Thyroid gland (tissue), 4 donors: ENCODE measurements at regions not wholly inside any gene's neighbourhood (a gene's known extent, or its start where the extent isn't known, plus 50 kb on each side); places are given as distances from the start of the nearest gene placed in this dataset.

Experiments
- POLR2A ChIP-seq, 2 donors: fragments of 450-650 bp; IDR thresholded peaks; one replicate each; pipeline ENCODE4 v1.6.1; 2017; ENCODE audit warnings: antibody characterized with exemption in 2 of 2, mild to moderate bottlenecking in 2 of 2, moderate library complexity in 1 of 2
- TF ChIP-seq, protein P1 (sequence below), 6 experiments: fragments of 200-600 bp in 3 of 6; fragments of 450-650 bp in 3 of 6; sonication (generic) in 3 of 6; IDR thresholded peaks; one replicate each; pipeline ENCODE4 v1.5.1; 2016 to 2019; ENCODE audit warnings: antibody characterized with exemption in 6 of 6, mild to moderate bottlenecking in 2 of 6, inconsistent platforms in 1 of 6, moderate library complexity in 1 of 6

DNA sequence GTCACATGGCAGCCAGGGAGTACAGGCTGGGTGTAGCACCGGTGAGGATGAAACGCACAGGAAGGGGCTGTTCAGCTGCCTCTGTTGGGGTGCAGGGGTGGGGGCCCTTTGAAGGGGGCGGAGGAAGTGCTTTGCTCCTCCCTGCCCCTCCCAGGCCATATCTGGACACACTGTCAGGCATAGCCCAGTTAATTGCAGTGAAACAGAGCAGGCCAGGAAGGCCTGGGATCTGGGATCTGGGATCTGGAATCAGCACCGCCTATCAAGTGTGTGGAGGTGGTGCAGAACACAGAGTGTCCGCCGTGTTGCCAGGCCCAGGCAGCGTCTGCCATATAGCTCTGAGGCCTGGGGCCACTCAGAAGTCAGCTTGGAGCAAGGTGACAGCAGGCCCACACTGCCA lies 85.5 kb upstream of the EPCAM start:
- TF ChIP-seq, protein P1, sequence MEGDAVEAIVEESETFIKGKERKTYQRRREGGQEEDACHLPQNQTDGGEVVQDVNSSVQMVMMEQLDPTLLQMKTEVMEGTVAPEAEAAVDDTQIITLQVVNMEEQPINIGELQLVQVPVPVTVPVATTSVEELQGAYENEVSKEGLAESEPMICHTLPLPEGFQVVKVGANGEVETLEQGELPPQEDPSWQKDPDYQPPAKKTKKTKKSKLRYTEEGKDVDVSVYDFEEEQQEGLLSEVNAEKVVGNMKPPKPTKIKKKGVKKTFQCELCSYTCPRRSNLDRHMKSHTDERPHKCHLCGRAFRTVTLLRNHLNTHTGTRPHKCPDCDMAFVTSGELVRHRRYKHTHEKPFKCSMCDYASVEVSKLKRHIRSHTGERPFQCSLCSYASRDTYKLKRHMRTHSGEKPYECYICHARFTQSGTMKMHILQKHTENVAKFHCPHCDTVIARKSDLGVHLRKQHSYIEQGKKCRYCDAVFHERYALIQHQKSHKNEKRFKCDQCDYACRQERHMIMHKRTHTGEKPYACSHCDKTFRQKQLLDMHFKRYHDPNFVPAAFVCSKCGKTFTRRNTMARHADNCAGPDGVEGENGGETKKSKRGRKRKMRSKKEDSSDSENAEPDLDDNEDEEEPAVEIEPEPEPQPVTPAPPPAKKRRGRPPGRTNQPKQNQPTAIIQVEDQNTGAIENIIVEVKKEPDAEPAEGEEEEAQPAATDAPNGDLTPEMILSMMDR (IDR thresholded peaks at IDR 0.05), result no peak
- no peak for TF ChIP-seq POLR2A (IDR thresholded peaks at IDR 0.05)
